GM23338 (cell line): ENCODE measurements at regions not wholly inside any gene's neighbourhood (a gene's known extent, or its start where the extent isn't known, plus 50 kb on each side); places are given as distances from the start of the nearest gene placed in this dataset.
A peak's percentile ranks its signal among the peaks of the same experiment; 100 is the strongest.
"Not testable (repeated sequence)": the region's sequence is repeated elsewhere in the genome, so short reads cannot be mapped to it uniquely, and the experiment has no call there.

Source experiments
- ATAC-seq: fragments of 200-7000 bp; cut with Tn5 transposase; 3 replicates; pipeline ENCODE4 v1.9.1; 2020
- DNase-seq: peaks from one replicate; pipeline ENCODE4 v3.0.0-alpha.2; 2015; ENCODE audit warnings: low spot score
- H2AFZ ChIP-seq: fragments of 200-600 bp; sonication (generic); 2 replicates; pipeline ENCODE4 v1.8.0; 2016; ENCODE audit warnings: antibody characterized with exemption, mild to moderate bottlenecking, moderate library complexity
- H3F3A ChIP-seq: fragments of 200-600 bp; sonication (generic); replicated peaks from 2 replicates; pipeline ENCODE4 v1.8.0; 2017; ENCODE audit warnings: antibody characterized with exemption, mixed run types, low read depth
- H3K27ac ChIP-seq: fragments of 200-600 bp; sonication (generic); 2 replicates; pipeline ENCODE4 v1.6.1; 2016; ENCODE audit warnings: low read depth
- H3K27me3 ChIP-seq: fragments of 200-600 bp; sonication (generic); 2 replicates; pipeline ENCODE4 v1.8.0; 2016; ENCODE audit warnings: mild to moderate bottlenecking, mixed run types, moderate library complexity; ENCODE audit not compliant: insufficient read depth
- H3K36me3 ChIP-seq: fragments of 200-600 bp; sonication (generic); 2 replicates; pipeline ENCODE4 v1.8.0; 2016; ENCODE audit warnings: mild to moderate bottlenecking; ENCODE audit not compliant: insufficient read depth
- H3K4me1 ChIP-seq: fragments of 200-600 bp; sonication (generic); 2 replicates; pipeline ENCODE4 v1.8.0; 2016; ENCODE audit warnings: mild to moderate bottlenecking, moderate library complexity; ENCODE audit not compliant: insufficient read depth
- H3K4me2 ChIP-seq: fragments of 200-600 bp; sonication (generic); 2 replicates; pipeline ENCODE4 v1.7.1; 2017; ENCODE audit warnings: mixed run types
- H3K4me3 ChIP-seq: fragments of 200-600 bp; sonication (generic); 2 replicates; pipeline ENCODE4 v1.6.1; 2016; ENCODE audit warnings: mixed run types
- H3K79me2 ChIP-seq: fragments of 200-600 bp; sonication (generic); replicated peaks from 2 replicates; pipeline ENCODE4 v1.8.0; 2017; ENCODE audit warnings: mild to moderate bottlenecking; ENCODE audit not compliant: insufficient read depth
- H3K9me2 ChIP-seq: fragments of 200-600 bp; sonication (generic); 2 replicates; pipeline ENCODE4 v1.8.0; 2017; ENCODE audit not compliant: insufficient read depth
- H4K20me1 ChIP-seq: fragments of 200-600 bp; sonication (generic); replicated peaks from 2 replicates; pipeline ENCODE4 v1.8.0; 2017; ENCODE audit warnings: mild to moderate bottlenecking; ENCODE audit not compliant: insufficient read depth
- H3K27ac Mint-ChIP-seq: 2 replicates; pipeline ENCODE4 v1.8.0; 2020; ENCODE audit warnings: inconsistent platforms, mild to moderate bottlenecking, moderate library complexity, mixed read lengths
- H3K27me3 Mint-ChIP-seq: 3 replicates; pipeline ENCODE4 v1.8.0; 2022; ENCODE audit warnings: low read depth, mild to moderate bottlenecking, moderate library complexity, mixed read lengths, inconsistent platforms; ENCODE audit not compliant: insufficient read depth, poor library complexity
- H3K36me3 Mint-ChIP-seq: 3 replicates; pipeline ENCODE4 v1.8.0; 2021; ENCODE audit warnings: low read depth, mild to moderate bottlenecking, inconsistent platforms, moderate library complexity, mixed read lengths
- H3K4me1 Mint-ChIP-seq: 3 replicates; pipeline ENCODE4 v1.8.0; 2020; ENCODE audit warnings: mild to moderate bottlenecking, inconsistent platforms, mixed read lengths
- H3K4me3 Mint-ChIP-seq: 3 replicates; pipeline ENCODE4 v1.8.0; 2021; ENCODE audit warnings: moderate library complexity, mild to moderate bottlenecking, inconsistent platforms, mixed read lengths
- H3K9me3 Mint-ChIP-seq: 3 replicates; pipeline ENCODE4 v1.8.0; 2020; ENCODE audit warnings: moderate library complexity, mild to moderate bottlenecking, inconsistent platforms, mixed read lengths
- EZH2 ChIP-seq: fragments of 200-600 bp; sonication (generic); IDR thresholded peaks from one replicate; pipeline ENCODE4 v1.8.0; 2017; ENCODE audit warnings: antibody characterized with exemption, mild to moderate bottlenecking, low read depth; ENCODE audit not compliant: unreplicated experiment
- EZH2phosphoT487 ChIP-seq: fragments of 200-600 bp; sonication (generic); IDR thresholded peaks from one replicate; pipeline ENCODE4 v1.8.1; 2018; ENCODE audit warnings: antibody characterized with exemption; ENCODE audit not compliant: unreplicated experiment
- JUNB ChIP-seq: IDR thresholded peaks from one replicate; pipeline ENCODE4 v1.6.1; 2016; ENCODE audit warnings: antibody characterized with exemption; ENCODE audit not compliant: unreplicated experiment
- NANOG ChIP-seq: IDR thresholded peaks from 2 replicates; pipeline ENCODE4 v1.6.1; 2016; ENCODE audit warnings: antibody characterized with exemption, borderline replicate concordance
- REST ChIP-seq: IDR thresholded peaks from one replicate; pipeline ENCODE4 v1.6.1; 2018; ENCODE audit warnings: antibody characterized with exemption; ENCODE audit not compliant: unreplicated experiment
- ZNF331 ChIP-seq: fragments of 250-450 bp; sonication (Bioruptor Pico); IDR thresholded peaks from 2 replicates; pipeline ENCODE4 v1.5.0; 2020; ENCODE audit warnings: low read depth, mild to moderate bottlenecking, moderate library complexity
- TF ChIP-seq, protein P1 (sequence below): fragments of 250-450 bp; sonication (Bioruptor Pico); IDR thresholded peaks from 2 replicates; pipeline ENCODE4 v1.5.0; 2020; ENCODE audit warnings: mild to moderate bottlenecking, moderate library complexity
- TF ChIP-seq, protein P2 (sequence below), 2 experiments: fragments of 200-600 bp in 1 of 2; sonication (generic) in 1 of 2; conservative IDR thresholded peaks; 2 replicates each; pipeline versions ENCODE4 v1.5.1 to v1.6.1; 2016 to 2017; ENCODE audit warnings: antibody characterized with exemption in 2 of 2, low read depth in 2 of 2, mild to moderate bottlenecking in 2 of 2, moderate library complexity in 1 of 2
- TF ChIP-seq, protein P3 (sequence below): IDR thresholded peaks from 2 replicates; pipeline ENCODE4 v1.6.1; 2016; ENCODE audit warnings: antibody characterized with exemption

DNA sequence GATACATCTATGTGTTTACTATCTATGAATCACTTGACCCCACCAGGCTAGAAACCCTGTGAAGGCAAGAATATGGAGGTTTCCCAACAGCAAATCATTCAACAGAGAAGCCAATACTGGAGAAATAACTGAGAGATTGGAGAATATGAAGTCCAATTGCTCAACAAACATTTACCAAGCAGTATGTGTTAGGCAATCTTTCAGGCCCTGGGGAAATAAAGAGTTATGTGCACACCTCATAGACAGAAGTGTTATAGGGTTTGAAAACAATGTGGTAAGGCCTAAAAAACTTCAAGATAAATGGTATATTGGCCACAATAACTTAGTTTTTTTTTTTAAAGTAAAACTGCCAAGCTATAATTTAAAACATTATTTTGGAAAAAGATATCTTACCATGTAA is 1245.8 kb downstream of the CDH11 start:
- 0 out of 2 replicates have a peak, but pooled peaks cover 5% of the 10 kb centered on the region for H3K9me2 ChIP-seq
- Mint-ChIP-seq H3K4me1 (no peaks in the 10 kb centered on the region; the same call in 1 of the 3 replicates), H3K9me3 (no peaks in the 10 kb centered on the region; the same call in 2 of the 3 replicates), H3K36me3 (no peaks in the 10 kb centered on the region; the same call in 2 of the 3 replicates), H3K27ac (no peak overlapping the region), H3K4me3 (no peak overlapping the region), H3K27me3 (peaks cover 2% of the 10 kb centered on the region)
- no peak overlapping the region for H3K4me3 ChIP-seq
- no peaks in the 10 kb centered on the region for H3K36me3 ChIP-seq
- ATAC-seq = no peak
- H3F3A ChIP-seq = no peaks in the 10 kb centered on the region
- no peak overlapping the region for H3K27ac ChIP-seq
- H3K79me2 ChIP-seq = no peaks in the 10 kb centered on the region
- H3K27me3 ChIP-seq = no peaks in the 10 kb centered on the region
- TF ChIP-seq, protein P1, sequence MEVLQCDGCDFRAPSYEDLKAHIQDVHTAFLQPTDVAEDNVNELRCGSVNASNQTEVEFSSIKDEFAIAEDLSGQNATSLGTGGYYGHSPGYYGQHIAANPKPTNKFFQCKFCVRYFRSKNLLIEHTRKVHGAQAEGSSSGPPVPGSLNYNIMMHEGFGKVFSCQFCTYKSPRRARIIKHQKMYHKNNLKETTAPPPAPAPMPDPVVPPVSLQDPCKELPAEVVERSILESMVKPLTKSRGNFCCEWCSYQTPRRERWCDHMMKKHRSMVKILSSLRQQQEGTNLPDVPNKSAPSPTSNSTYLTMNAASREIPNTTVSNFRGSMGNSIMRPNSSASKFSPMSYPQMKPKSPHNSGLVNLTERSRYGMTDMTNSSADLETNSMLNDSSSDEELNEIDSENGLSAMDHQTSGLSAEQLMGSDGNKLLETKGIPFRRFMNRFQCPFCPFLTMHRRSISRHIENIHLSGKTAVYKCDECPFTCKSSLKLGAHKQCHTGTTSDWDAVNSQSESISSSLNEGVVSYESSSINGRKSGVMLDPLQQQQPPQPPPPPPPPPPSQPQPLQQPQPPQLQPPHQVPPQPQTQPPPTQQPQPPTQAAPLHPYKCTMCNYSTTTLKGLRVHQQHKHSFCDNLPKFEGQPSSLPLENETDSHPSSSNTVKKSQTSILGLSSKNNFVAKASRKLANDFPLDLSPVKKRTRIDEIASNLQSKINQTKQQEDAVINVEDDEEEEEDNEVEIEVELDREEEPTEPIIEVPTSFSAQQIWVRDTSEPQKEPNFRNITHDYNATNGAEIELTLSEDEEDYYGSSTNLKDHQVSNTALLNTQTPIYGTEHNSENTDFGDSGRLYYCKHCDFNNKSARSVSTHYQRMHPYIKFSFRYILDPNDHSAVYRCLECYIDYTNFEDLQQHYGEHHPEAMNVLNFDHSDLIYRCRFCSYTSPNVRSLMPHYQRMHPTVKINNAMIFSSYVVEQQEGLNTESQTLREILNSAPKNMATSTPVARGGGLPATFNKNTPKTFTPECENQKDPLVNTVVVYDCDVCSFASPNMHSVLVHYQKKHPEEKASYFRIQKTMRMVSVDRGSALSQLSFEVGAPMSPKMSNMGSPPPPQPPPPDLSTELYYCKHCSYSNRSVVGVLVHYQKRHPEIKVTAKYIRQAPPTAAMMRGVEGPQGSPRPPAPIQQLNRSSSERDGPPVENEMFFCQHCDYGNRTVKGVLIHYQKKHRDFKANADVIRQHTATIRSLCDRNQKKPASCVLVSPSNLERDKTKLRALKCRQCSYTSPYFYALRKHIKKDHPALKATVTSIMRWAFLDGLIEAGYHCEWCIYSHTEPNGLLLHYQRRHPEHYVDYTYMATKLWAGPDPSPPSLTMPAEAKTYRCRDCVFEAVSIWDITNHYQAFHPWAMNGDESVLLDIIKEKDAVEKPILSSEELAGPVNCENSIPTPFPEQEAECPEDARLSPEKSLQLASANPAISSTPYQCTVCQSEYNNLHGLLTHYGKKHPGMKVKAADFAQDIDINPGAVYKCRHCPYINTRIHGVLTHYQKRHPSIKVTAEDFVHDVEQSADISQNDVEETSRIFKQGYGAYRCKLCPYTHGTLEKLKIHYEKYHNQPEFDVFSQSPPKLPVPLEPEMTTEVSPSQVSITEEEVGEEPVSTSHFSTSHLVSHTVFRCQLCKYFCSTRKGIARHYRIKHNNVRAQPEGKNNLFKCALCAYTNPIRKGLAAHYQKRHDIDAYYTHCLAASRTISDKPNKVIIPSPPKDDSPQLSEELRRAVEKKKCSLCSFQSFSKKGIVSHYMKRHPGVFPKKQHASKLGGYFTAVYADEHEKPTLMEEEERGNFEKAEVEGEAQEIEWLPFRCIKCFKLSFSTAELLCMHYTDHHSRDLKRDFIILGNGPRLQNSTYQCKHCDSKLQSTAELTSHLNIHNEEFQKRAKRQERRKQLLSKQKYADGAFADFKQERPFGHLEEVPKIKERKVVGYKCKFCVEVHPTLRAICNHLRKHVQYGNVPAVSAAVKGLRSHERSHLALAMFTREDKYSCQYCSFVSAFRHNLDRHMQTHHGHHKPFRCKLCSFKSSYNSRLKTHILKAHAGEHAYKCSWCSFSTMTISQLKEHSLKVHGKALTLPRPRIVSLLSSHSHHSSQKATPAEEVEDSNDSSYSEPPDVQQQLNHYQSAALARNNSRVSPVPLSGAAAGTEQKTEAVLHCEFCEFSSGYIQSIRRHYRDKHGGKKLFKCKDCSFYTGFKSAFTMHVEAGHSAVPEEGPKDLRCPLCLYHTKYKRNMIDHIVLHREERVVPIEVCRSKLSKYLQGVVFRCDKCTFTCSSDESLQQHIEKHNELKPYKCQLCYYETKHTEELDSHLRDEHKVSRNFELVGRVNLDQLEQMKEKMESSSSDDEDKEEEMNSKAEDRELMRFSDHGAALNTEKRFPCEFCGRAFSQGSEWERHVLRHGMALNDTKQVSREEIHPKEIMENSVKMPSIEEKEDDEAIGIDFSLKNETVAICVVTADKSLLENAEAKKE (CRISPR knock-in tag) = no peak
- no peak for TF ChIP-seq NANOG
- no peak for TF ChIP-seq EZH2phosphoT487
- TF ChIP-seq ZNF331 (CRISPR knock-in tag) = no peak
- TF ChIP-seq, protein P2, sequence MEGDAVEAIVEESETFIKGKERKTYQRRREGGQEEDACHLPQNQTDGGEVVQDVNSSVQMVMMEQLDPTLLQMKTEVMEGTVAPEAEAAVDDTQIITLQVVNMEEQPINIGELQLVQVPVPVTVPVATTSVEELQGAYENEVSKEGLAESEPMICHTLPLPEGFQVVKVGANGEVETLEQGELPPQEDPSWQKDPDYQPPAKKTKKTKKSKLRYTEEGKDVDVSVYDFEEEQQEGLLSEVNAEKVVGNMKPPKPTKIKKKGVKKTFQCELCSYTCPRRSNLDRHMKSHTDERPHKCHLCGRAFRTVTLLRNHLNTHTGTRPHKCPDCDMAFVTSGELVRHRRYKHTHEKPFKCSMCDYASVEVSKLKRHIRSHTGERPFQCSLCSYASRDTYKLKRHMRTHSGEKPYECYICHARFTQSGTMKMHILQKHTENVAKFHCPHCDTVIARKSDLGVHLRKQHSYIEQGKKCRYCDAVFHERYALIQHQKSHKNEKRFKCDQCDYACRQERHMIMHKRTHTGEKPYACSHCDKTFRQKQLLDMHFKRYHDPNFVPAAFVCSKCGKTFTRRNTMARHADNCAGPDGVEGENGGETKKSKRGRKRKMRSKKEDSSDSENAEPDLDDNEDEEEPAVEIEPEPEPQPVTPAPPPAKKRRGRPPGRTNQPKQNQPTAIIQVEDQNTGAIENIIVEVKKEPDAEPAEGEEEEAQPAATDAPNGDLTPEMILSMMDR (conservative IDR thresholded peaks at IDR 0.05; ENCODE audit: low read depth in 2 of 2) = no peak
- no peak for TF ChIP-seq EZH2
- TF ChIP-seq JUNB = no peak
- TF ChIP-seq, protein P3, sequence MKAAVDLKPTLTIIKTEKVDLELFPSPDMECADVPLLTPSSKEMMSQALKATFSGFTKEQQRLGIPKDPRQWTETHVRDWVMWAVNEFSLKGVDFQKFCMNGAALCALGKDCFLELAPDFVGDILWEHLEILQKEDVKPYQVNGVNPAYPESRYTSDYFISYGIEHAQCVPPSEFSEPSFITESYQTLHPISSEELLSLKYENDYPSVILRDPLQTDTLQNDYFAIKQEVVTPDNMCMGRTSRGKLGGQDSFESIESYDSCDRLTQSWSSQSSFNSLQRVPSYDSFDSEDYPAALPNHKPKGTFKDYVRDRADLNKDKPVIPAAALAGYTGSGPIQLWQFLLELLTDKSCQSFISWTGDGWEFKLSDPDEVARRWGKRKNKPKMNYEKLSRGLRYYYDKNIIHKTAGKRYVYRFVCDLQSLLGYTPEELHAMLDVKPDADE = no peak
- TF ChIP-seq REST = no peak
- no peak for DNase-seq
- no peak overlapping the region for H2AFZ ChIP-seq
- H4K20me1 ChIP-seq = no peaks in the 10 kb centered on the region
- no peak overlapping the region for H3K4me2 ChIP-seq
- H3K4me1 ChIP-seq = peaks cover 4% of the 10 kb centered on the region; the same call in 1 of the 2 replicates

GRCh38 chr16:63860700-63861099 is 1261.2 kb downstream of the CDH11 start:
- not testable (repeated sequence) for H3K27ac ChIP-seq, DNase-seq, H3K36me3 ChIP-seq, H3K27ac Mint-ChIP-seq, H3K4me3 Mint-ChIP-seq, H3K4me3 ChIP-seq, H3K4me2 ChIP-seq, ATAC-seq, H4K20me1 ChIP-seq, H3K9me2 ChIP-seq, H3K36me3 Mint-ChIP-seq, H3K79me2 ChIP-seq, H3K4me1 Mint-ChIP-seq, H3K27me3 Mint-ChIP-seq, H3F3A ChIP-seq, H3K27me3 ChIP-seq, H3K4me1 ChIP-seq, H3K9me3 Mint-ChIP-seq
- H2AFZ ChIP-seq = peak overlapping the region; percentile 24; the same call in 1 of the 2 replicates
